NCI-H510A (cell line): ENCODE measurements at regions not wholly inside any gene's neighbourhood (a gene's known extent, or its start where the extent isn't known, plus 50 kb on each side); places are given as distances from the start of the nearest gene placed in this dataset.

ENCODE experiments used
- DNase-seq: peaks from one replicate; lab custom pipeline; 2025; lab: John Stamatoyannopoulos, UW

DNA sequence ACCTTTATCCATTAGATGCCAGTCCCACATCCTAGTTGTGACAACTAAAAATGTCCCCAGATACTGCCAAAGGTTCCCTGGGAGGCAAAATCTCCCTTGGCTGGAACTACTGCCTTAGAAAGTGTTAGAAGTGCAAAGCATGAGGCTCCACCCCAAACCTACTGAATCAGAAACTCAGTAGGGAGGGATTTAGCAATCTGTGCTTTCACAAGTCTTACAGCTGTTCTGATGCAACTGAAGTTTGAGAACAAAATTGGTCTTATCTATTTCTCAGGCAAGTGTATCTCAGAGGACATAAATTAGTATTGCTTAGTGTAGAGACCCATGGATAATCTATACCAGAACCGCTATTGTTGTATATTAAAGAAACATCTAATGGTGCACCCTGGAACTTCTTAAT, 70.2 kb downstream of the CLDN1 start:
- no peak for DNase-seq

DNA sequence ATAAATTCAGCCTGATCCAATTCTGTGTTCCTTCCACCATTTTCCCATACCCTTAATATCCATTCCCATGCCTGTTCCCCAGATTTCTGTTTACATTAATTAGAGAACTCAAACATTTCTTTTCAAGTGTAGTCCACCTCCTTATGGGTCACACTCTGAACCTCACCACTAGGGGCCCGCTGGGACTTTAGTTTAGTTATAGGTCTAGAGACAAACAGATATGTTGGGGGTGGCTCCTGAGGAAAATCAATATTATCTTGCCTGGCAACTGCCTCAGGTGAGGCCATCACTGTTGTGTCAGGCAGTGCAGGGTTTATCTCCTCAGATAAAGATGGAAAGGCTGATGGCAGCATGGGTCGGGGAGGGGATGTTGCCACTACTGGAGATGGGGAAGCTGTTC, 72.8 kb downstream of the CLDN1 start:
- no peak for DNase-seq

DNA sequence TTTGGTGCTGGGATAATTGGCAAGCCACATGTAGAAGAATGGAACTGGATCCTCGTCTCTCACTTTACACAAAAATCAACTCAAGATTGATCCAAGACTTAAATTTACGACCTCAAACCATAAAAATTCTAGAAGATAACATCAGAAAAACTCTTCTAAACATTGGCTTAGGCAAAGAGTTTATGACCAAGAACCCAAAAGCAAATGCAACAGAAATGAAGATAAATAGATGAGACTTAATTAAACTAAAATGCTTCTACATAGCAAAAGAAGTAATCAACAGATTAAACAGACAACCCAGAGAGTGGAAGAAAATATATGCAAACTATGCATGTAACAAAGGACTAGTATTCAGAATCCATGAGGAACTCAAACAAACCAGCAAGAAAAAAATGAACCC, 80.1 kb downstream of the CLDN1 start:
- no peak for DNase-seq

DNA sequence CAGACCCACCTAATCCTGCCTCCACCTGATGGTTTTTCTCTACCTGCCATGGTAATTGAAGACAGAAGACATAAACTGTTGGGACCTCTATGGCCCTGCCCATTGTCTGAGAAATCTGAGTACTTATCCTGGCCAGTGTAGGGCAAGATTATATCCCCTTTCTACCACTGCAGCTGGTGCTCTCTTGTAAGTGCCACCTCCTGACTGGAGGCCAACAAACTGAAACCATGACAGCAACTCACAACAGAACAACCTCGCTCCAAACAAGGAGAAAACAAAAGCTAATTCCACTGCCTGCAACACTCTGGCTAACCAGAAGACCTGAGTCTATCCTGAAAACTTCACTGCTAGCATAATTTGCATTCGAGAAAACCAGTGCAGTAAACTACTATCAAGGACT, 82.9 kb downstream of the CLDN1 start:
- no peak for DNase-seq

DNA sequence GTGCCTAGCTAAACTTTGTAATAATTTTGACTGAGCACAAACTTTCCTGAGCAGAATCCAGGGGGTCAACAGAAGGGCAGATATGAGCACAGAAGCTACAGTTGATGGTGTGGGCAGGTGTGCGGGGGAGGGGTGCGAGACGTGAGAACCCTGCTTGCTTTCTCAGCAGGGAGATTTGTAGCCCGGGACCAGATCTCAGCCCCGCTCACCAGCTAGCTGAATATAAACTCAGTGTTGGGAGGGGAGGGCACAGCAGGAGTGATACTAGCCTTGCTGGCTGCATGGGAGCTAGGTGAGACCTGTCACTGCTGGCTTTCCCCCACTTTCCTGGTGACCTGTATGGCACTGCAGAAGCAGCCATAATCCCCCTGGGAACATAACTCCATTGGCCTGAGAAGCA, 83.4 kb downstream of the CLDN1 start:
- DNase-seq = no peak

DNA sequence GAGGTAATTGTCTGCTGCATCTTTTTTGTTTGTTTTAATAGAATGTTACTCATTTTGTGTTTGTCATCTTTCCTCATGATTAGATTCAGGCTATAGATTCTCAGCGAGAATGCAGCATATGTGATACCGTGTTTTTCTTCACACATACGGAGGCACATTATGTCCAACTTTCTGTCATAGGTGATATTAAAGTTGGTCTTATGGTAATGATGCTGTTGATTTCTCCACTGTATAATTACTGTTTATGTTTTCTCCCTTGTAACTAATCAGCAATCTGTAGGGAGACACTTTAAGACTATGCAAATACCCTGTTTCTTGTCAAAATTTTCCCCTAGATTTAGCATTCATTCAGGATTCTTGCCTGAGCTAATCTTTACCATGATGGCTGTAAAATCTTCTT, 87.6 kb downstream of the CLDN1 start:
- no peak for DNase-seq

DNA sequence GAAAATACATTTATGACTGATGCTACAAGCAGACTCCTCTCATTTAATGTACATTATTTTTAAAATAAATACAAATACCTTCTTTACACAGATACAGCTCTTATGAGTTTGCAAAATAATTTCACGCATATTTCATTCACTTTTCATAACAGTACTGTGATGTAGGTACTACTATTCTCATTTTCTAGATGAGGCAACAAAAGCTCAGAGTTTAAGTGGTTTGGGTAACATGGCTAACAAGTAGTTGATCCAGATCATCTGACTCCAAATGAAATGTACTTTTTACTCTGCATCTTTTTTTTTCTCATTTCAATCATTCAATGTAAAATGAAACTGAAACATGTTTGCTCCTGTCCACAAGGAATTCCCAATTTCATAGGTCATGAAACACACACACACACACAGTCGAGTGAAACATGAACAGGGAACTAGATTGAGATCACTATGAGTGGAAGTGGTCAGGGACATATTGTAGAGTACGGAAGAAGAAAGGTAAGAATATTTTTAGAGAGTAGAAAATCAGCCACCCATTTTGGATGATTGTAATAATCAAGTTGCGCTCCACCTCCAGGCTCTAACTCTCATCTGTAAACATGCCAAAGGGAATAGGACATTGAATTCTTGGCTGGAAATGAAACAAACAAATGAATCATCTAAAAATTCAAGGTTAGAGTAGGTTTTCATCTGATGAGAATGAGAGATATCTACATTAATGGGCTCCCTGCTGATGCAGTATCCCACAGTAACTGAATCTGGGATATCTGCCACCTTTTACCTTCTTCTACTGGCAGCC, 92.4 kb downstream of the CLDN1 start:
- no peak for DNase-seq

DNA sequence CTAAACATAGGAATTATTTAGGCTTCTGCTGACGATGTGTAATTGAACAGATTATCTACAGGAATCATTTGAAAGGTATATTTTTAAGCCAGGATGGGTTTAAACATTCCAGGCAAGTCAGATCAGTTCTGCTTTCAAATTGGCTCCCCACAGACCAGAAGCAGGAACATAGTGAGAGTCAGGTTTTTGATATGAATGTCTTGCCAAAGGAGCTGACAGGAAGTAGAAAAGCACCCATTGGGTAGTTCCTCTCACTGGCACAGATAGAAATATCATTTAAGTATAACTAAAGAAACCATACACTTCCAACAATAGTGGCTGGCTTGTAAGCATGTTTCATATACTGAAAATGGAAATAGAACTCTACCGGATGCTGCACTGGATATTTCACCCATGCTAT, 95.2 kb downstream of the CLDN1 start:
- no peak for DNase-seq

DNA sequence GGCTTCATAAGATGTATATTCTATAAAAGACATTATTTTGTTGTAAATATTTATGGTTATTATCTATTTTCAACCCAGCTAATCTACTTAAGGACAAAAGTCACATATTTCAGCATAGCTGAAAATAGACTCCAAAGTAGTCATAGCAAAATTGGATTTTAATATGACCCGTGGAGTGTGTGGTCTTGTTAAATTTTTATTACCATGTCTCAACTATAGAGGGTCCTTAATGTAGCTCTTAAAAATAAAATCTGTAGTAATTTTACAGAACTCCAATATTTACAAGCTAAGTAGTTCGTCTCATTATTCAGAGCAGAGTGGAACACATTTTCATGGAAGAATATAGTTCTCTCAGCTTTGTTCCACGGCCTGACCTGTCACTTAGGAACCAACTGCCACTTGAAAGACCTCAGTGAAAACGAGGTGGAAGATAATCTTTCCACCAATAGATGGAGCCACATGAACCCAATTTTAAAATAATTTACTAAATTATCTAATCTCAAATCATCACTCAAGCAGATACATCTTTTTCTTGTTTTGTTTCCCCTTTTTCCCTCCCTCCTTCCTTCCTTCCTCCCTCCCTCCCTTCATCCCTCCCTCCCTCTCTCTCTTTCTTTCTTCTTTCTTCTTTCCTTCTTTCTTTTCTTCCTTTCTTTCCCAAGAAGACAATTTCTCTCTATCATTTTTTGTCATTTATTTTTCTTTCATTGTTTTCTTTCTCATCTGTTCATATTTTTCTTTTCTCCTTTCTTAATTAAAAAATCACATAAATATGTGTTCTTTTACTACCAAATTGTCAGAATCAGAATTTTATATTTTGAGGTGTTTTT, 97.2 kb downstream of the CLDN1 start:
- DNase-seq = no peak

DNA sequence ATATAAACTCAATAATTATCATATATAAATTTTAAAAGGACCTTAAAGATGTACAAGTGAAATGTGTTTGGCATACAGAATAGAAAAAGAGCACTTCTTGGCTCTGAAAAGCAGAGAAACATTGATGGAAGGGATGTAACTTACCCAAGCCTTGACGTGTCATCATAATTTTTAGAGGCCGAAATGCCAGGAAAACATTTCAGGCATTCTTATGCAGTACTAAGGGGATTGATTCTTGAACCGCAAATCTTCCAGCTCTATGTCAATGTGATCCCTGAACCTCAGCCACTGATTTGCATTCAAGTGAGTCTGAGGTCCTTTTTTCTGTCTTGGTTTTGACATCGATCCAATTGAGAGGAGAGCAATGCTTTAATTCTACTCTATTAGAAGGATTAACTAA, 97.8 kb downstream of the CLDN1 start:
- DNase-seq = no peak

DNA sequence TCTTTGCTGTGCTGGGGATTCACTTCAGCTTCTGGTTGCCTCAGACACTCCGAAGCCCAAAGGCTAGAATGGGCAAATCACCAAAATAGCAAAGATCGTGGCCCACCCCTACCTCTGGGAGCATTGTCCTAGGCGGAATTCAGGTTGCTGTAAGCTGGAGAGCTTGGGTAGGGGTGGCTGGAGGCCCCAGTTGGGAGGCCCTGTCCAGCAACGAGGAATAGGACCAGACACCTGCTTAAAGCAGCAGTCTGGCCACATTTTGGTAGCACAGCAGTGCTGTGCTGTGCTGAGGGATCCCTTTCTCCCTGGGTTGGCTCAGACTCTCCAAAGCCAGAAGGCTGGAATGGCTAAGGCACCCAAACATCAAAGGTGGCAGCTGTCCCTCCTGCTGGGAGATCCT, 99.3 kb downstream of the CLDN1 start:
- DNase-seq = no peak

DNA sequence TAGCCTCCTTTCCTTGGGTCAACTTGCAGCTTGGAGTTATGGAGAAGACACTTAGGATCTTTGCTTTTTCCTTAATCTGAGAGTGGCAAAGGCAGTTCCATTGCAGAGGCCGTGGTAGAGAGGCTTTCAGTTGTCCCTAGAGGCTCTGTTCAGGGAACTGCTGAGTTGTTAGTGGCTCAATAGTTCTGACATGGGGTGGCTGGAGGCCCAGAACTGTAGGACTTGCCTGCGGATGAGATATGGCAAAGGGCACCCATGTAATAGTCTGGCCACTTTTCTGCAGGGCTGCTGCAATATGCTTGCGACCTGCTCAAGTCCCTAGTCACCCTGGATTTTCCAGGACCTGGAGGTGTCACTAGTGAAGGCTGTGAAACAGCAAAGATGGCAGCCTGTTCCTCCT, 99.9 kb downstream of the CLDN1 start:
- DNase-seq = no peak

DNA sequence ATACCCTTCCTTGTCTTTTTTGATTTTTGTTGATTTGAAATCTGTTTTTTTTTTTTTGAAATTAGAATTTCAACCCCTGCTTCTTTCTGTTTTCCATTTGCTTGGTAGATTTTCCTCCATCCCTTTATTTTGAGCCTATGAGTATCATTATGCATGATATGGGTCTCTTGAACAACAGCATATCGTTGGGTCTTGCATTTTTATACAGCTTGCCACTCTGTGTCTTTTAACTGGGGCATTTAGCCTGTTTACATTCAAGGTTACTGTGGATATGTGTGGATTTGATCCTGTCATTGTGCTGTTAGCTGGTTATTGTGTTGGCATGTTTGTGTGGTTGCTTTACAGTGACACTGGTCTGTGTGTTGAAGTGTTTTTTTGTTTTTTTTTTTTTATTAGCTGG, 99.7 kb upstream of the P3H2 start:
- DNase-seq = no peak

DNA sequence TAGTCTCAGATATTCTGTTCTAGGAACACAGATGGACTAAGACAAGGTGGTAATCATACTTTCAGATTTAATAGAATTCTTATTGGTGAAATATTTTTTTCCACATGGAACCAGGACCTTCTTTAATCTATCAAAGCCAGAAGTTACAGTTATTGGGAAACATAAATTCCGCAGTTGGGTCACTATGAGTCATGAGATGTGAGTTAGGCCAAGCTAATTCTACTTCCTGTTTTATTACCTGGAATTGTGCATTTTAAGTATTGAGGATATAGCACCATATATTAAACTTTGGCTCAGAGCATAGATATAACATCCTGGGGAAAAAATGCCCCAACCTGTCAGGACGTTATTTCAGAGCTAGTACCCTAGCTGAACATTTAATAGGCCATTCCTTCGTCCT, 96.4 kb upstream of the P3H2 start:
- no peak for DNase-seq

DNA sequence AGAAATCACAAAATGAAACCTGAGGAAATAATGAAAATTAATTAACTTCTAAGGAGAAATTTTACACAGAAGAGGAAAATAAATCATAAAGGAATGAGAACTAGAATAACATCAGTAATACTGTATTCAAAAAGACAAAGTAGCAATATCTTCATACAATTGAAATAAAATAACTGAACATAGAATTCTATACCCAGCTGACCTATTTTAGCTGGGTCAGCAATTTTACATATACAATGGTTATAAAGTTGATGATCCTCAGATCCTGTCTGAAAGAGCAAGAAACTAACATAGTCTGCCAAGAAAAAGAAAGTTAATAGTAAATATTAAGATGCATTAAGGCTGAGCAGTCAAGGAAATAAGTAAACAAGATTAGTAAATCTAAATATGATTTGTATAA, 93.0 kb upstream of the P3H2 start:
- no peak for DNase-seq

DNA sequence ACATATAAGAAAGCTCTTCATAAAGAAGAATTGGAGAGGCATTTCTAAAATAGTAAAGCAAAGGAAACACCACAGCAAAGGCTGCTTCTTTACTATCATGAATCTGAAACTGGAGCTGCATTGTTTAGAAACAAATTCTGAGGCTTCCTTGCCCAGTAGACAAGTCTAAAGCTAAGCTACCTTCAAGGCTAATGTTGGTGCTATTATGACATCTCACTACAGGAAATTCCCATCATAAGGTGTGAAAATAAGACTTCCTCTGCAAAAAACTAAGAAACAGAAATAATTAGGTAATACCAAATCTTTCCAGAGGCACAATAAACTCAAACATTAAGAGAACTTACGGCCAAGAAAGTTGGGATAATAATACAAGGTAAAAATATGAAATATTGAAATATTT, 89.9 kb upstream of the P3H2 start:
- no peak for DNase-seq

DNA sequence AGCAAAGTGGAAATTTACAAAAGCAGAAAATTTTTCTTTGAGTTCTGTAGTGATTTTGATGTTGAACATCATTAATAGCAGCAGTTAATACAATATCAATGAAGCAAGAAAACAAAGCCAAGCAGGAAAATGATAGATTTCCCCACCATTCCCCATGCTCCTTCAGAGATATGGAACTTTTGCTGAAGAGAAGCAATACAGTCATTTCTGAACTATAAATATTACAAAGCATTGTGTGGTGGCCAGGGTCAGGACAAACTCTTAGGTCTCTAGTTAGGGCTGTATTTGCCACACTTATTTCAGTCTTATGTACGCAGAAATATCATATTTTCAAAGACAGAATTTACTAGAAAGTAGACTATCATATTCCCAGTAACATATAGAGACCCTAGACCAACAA, 88.8 kb upstream of the P3H2 start:
- no peak for DNase-seq

DNA sequence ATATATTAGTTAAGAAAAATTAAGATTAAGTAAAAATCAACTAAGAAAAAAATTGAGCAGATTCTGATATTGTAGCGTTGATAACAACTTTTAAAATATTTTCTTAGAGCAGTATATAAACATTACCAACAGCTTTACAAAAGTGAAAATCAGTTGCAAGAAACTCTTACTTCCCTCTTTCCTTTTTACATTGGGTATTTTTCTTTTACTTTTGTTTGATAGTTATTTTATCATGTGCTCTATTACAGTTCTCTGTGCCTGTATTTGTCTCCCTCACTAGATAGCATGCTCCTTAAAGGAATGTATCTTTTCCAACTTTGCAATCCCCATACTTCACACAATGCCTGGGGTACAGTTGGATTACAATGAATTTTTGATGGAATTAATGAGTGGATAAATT, 87.5 kb upstream of the P3H2 start:
- no peak for DNase-seq

DNA sequence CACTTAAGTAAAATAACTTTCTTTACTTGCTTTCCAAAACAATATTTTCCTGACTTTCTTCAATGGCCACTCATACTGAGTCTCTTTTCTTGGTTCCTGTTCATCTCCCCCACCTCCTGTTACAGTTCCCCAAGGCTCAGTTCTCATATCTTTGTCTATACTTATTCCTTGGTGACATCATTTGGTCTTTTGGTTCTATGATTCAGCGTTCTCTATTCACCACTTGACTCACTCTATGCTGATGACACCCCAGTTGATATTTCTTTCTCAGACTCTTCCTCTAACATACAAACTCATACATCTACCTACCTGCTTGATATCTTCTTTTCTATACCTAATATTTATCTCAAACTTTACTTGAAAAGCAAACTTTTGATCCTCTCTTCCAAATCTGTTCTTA, 85.0 kb upstream of the P3H2 start:
- no peak for DNase-seq

DNA sequence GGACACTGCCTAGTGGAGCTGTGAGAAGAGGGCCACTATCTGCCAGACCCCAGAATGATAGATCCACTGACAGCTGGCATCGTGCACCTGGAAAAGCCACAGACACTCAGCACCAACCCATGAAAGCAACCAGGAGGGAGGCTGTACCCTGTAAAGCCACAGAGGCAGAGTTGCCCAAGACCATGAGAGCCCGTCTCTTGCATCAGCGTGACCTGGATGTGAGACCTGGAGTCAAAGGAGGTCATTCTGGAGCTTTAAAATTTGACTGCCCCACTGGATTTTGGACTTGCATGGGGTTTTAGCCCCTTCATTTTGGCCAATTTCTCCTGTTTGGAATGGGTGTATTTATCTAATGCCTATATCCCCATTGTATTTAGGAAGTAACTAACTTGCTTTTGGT, 83.5 kb upstream of the P3H2 start:
- DNase-seq = no peak

DNA sequence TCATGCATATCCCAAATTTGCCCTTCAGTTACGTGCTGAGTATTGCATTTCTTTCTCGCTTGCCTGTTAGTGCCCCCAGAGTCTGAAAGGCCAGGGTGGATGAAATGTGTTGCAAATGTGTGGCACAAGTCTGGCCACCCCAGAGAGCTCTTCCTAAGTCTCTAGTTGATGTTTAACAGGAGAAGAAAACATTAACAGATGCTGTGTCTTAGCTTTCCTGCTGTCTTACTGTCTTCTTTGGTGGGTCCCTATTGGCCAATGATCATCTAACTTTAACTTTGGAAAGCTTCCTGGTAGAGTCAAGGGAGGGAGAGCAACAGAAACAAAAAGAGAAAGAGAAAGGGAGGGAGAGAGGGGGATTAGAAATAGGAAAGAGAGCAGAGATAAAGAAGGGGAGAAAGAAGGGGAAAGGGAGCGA, 76.7 kb upstream of the P3H2 start:
- no peak for DNase-seq

DNA sequence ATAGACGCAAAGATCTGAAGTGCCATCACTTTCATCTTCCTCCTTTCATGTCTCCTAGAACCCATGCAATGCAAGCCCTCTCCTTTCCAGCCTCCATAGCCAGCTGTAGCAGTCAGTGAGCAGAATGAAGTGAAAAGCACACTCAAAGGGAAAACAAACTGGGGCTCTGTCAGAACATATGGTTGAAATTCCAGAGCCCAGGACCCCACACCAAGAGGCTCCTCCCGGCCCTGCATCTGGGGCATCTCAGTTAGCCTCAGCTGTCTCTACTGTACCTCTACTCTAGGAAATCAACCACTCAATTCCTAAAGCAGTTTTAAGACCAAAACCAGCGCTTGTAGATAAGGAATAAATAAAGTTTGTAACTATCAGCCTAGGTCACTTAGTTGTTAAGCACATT, 73.8 kb upstream of the P3H2 start:
- no peak for DNase-seq

DNA sequence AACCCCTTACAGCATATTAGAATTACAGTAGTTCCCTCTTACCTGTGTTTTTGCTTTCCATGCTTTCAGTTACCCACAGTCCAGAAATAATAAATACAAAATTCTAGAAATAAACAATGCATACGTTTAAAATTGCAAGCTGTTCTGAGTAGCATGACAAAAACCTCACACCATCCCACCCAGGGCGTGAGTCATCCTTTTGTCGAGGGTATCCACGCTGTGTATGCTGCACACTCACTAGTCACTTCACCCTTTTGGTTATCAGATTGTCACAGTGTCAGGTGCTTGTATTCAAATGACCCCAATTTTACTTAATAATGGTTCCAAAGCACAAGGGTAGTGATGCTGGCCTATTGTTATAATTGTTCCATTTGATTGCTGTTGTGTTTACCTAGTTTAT, 72.5 kb upstream of the P3H2 start:
- no peak for DNase-seq

DNA sequence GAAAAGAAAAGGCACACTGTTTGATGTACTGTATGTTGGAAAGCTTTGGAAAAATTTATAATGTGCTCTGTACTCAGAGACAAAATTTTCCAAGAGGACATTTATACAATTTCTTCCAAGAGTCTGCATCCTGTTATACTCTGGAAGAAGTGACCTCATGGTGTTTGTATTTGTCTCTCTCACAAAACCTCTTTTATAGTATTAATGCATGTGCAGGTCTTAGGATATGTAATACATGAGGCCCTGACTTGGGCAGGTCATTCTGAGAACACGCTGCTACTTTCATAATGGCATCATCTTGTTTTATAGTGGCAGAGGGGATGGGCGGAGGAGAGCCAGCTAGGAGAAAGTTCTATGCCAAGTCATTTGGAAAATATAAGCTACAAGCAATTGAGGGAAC, 72.0 kb upstream of the P3H2 start:
- no peak for DNase-seq
